SH-SY5Y (cell line): ENCODE measurements at regions not wholly inside any gene's neighbourhood (a gene's known extent, or its start where the extent isn't known, plus 50 kb on each side); places are given as distances from the start of the nearest gene placed in this dataset.

ENCODE experiments used
- GATA2 ChIP-seq: IDR thresholded peaks from 2 replicates; pipeline ENCODE4 v1.6.1; 2011; ENCODE audit warnings: mild to moderate bottlenecking, low read depth, low read length
- GATA3 ChIP-seq: IDR thresholded peaks from 2 replicates; pipeline ENCODE4 v1.6.1; 2011; ENCODE audit warnings: low read depth, mild to moderate bottlenecking, low read length, moderate library complexity

DNA sequence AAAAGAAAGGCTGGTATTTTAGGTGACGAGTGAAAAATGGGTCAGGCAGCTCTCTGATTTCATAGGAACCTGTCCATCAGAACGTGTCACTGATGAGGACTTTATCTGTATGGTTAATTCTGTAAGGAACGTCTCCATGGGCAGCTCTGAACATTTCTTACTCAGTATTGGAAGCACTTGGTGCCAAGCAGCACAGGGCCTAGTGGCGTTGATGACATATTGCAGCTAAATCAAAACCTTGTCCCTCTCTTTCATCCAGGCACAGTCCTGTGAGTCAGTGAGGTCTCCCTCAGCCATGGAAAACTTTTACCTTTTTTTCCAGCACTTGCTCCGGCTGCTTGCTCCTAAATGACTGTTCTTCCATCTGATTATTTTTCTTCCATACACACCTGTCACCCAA lies 301.9 kb downstream of the DHX15 start:
- no peak for TF ChIP-seq GATA2
- no peak for TF ChIP-seq GATA3
